ENCODE measurements at regions not wholly inside any gene's neighbourhood (a gene's known extent, or its start where the extent isn't known, plus 50 kb on each side); places are given as distances from the start of the nearest gene placed in this dataset.

DNA sequence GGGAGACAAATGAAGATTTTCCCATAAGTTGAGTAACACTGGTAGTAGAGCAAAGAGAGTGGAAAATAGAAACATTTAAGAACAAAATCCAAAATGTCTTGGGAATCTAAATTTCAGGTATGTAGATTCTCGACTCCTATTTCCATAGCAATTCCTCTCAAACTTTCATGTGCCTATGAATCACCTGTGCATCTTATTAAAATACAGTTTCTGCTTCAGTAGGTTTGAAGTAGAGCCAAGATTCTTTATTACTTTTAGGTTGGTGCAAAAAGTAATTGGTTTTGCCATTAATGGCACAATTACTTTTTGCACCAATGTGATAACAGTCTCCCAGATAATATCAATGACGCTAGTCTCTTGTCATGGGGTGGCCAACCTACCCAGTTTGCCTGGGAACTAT, 115.3 kb upstream of the SLC5A12 start:
- TF ChIP-seq, protein P1, sequence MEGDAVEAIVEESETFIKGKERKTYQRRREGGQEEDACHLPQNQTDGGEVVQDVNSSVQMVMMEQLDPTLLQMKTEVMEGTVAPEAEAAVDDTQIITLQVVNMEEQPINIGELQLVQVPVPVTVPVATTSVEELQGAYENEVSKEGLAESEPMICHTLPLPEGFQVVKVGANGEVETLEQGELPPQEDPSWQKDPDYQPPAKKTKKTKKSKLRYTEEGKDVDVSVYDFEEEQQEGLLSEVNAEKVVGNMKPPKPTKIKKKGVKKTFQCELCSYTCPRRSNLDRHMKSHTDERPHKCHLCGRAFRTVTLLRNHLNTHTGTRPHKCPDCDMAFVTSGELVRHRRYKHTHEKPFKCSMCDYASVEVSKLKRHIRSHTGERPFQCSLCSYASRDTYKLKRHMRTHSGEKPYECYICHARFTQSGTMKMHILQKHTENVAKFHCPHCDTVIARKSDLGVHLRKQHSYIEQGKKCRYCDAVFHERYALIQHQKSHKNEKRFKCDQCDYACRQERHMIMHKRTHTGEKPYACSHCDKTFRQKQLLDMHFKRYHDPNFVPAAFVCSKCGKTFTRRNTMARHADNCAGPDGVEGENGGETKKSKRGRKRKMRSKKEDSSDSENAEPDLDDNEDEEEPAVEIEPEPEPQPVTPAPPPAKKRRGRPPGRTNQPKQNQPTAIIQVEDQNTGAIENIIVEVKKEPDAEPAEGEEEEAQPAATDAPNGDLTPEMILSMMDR (IDR thresholded peaks at IDR 0.05), result no peak
- TF ChIP-seq POLR2A (IDR thresholded peaks at IDR 0.05), result no peak
- TF ChIP-seq POLR2AphosphoS5 (IDR thresholded peaks at IDR 0.05), result no peak
